Inflammatory macrophage (primary cell): ENCODE measurements at regions not wholly inside any gene's neighbourhood (a gene's known extent, or its start where the extent isn't known, plus 50 kb on each side); places are given as distances from the start of the nearest gene placed in this dataset.
"Not testable (repeated sequence)": the region's sequence is repeated elsewhere in the genome, so short reads cannot be mapped to it uniquely, and the experiment has no call there.

Experiments used
- DNase-seq, 2 donors: peaks; one replicate each; pipeline ENCODE4 v3.0.0-alpha.2; 2020 to 2022

DNA sequence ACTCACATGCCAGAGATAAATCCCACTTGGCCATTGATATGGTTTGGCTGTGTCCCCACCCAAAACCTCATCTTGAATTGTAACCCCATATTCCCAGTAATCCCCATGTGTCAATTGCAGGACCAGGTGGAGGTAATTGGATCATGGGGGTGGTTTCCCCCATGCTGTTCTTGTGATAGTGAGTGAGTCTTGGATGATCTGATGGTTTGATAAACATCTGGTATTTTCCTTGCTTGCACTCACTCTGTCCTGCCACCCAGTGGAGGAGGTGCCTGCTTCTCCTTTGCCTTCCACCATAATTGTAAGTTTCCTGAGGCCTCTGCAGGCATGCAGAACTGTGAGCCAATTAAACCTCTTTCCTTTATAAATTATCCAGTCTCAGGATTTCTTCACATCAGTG is 50.4 kb upstream of the B3GAT2 start:
- DNase-seq, result not testable (repeated sequence)

DNA sequence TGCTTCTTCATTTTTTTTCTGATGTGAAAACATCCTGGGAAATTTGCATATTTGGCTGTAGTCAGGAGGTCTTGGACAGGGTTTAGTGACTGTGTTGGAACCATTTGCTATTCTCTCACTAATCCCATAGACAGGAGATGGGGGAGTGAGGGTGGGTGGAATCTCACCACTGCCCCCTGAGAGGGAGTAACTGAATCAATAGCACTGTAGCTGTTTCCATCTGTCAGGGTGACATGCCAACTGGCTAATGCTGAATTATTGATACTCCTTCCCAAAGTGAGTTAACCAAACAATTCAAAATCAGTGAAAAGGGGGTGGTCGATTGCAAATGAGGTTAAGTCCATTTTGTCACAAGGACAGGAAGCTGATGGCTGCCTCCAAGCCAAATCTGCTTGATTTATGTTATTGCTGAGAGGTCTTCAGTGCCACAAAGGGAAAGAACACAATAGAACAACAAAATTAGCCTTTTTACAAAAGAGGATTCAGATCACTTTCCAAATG is 55.1 kb upstream of the B3GAT2 start:
- no peak for DNase-seq

- DNase-seq, result peak; percentile 33 to 48
Measured at GRCh38 chr6:71012866-71013469, 56.1 kb upstream of the B3GAT2 start.

DNA sequence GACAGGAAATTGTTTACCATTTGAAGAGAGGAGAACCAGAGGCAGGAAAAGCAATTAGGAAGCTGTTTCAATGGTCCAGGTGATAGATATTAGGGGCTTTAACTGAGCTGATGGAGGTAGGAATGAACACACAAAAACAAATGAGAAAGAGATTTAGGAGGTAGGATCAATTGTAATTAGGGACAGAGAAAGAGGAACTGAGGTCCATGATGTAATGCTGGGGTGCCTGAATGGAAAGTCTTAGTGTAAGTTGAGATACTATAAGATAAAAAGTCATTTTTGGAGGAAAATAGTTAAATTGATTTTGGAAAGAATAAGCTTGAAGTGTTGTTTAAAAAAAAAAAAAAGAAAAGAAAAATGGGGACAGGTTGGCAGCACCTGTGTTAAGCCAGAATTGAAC is 58.5 kb upstream of the B3GAT2 start:
- DNase-seq, result no peak

- no peak for DNase-seq
Measured at GRCh38 chr6:71028236-71028876, 71.5 kb upstream of the B3GAT2 start.

DNA sequence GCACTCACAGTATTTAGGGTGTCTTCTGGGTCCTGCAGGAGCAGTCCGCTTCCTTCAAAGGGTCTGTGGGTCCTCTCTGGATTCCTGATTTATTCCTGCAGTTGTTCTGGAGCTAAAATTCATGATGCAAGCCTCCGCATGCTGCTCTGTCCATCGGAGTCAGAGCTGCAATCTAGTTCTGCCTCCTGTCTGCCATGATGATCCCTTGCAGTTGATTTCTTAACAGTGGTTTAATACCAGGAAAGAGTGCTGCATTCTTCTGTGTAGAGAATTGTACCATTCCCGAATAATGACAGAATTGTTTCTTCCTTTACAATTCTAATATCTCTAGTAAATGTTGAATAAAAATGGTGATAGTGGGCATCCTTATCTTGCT is 72.0 kb upstream of the B3GAT2 start:
- no peak for DNase-seq

GRCh38 chr6:71029555-71029954 is 72.7 kb upstream of the B3GAT2 start:
- no peak for DNase-seq

DNA sequence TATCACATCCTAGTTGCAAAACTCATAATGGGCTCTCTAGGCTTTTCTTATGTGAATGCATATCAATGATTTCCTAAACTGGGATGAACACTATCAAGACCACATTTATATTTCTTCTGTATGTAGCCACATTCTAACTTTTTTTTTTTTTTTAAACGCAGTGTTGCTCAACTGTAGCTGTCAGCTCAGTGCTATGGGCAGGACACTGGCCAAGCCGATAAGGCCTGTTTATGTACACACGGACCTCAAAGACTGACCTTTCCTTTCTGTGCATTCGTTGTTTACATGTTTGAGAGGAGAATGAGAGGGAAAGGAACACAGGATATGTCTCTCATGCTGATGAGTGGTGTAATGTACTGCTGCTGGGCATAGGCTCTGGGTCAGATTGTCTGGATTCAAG is 75.1 kb upstream of the B3GAT2 start:
- no peak for DNase-seq

DNA sequence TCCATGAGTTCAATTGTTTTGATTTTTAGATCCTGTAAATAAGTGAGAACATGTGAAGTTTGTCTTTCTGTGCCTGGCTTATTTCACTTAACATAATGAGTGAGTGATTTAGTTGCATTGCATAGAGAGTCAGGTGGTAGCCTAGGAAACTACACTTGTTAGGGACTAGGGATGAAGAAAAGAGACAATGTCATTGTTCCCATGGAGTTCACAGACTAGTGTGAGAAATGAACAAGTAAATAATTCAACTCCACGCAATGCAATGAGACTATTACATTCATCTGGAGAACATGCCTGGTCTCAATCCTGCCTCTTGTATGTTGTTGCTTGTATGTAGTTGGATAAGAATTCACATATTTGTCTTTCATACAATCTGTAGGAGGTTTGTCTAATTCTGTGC is 76.3 kb upstream of the B3GAT2 start:
- DNase-seq, result no peak

- no peak for DNase-seq
Measured at GRCh38 chr6:71033890-71034289, 77.0 kb upstream of the B3GAT2 start.

DNA sequence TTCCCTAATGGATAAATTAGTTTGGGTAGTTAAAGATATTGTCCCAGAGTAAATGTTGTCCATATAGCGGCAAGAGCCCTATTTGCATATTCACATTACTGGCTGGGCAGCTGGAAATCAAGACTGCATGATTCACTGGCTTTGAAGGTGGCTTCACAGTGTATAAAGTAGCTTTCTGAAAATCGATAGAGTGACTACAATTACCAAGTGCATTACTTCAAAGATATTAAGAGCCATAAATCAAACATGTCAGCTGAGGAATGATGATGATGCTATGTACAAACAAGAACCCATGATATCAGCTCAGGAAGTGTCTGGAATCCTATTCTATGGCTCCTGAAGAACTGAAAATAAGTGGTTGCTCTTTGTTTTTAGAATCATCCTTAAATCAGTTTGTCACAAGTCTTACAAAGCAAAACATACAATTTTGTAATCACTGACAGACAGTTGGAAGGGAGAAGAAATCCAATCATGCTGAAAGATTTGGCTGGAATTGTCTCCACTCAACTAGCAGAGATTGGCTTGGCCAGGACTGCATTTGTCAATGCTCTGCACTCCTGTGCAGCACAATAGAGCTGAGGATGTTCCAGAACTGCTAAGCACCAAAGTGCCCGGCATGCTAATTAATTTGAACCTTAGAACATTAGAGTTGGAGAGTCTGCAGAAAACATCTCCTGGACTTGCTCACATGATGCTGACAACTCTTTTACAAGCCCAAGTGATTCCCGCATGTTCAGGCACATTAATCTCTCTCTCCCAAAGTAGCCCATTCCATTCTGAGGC is 77.9 kb upstream of the B3GAT2 start:
- no peak for DNase-seq

- DNase-seq, result no peak
Measured at GRCh38 chr6:71035871-71036270, 79.0 kb upstream of the B3GAT2 start.

DNA sequence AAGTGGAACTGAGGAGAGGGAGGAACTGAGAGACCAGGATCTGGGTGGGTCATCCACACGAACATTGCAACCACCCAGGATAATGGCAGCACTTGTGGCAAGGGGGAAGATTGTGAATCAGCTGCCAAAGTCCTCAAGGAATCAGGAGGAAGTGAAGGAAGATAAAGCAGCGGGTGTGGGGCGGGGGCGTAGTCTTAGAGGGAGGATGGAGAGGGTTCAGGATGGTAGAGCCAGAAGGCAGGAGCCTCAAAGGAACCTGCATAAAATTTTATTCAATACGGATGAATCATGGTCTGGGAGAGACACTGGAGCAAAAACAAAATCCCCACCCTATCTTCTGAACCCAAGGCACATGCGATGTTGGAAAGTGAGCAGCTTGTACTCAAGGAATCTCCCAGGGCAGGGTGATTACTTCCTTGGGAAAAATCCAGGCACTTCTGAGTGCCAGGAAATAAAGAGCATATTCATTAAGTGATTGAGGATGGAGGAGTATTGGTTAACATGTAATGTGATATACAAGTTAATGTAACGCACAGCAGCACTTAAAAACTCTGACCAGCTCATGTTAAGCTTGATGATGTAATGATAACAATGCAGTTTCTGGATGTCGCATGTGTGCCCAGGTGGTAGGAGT is 82.0 kb upstream of the B3GAT2 start:
- DNase-seq, result no peak

DNA sequence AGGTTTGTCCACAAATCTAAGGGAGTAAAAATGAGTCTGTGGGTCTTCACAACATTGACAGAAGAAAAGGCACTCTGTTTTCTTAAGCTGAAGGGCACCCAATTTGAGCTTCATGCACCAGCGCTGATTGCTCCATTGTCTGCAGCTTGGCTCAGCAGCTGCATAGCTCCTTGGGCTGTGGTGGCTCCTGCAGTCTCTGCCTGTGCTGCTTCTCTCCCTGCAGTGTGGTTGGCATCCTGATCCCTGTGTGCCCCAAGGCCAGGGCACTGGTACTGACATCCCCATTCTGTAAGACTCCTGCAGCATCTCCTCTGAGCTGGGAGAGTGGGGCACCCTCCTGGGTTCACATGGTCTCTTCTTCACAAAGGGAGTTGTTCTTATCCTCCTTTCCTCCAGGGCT is 83.2 kb upstream of the B3GAT2 start:
- DNase-seq, result no peak

DNA sequence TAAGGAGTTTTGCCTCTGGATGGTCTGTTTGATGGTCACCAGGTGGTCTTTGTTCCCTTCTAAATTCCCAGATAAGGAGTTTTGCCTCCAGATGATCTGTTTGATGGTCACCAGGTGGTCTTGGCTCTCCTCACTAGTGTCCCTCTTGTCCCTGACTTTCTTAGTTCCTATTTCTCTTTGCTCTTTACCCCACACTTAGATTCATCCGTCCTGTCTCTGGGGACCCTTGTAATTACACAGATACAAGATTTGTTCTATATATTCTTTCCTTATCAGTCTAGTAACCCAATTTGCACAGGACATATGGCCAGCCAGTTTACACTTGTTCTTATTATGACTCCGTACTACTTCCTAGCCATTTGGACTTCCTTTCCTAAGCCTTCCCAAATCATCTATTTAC is 84.0 kb upstream of the B3GAT2 start:
- DNase-seq, result no peak

- peak; percentile 46 to 65 for DNase-seq
Measured at GRCh38 chr6:71043902-71044301, 87.0 kb upstream of the B3GAT2 start.

DNA sequence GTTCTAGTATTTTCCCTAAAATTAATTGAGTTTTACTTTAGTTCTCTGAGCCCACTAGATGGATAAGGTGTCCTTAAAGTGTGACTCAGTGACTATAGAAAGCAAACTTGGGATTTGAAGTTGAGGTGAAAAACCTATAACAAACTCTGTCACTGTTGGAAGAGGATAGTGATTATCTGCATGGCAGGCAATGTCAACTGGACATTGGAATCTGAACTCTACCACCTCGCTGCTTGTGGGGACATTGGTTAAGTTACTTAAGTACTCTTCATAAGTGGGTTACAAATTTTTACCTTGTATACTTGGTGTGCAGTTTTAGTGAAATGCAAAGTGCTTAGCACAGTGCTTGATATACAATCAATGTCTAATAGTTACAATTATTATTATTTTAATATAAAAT is 87.9 kb upstream of the B3GAT2 start:
- no peak for DNase-seq

DNA sequence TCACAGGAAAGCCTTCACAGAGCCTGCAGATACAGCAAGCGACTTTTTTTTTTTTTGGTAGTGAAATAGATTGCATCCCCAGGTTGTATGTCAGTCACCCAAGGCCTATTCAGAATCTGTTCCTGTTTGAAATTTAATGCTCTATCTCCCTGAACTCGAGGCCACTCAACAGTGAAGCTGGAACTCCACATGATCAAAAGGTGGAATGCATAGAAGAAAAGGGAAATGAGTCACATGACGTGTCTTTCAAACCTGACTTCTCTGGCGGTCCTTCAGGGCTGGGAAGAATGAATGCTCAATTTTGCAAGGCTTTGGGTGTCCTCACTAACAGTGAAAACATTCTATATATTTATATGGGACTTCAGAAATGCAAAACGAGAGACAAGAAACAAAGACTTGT is 88.4 kb upstream of the B3GAT2 start:
- no peak for DNase-seq

GRCh38 chr6:71047417-71047816 is 90.6 kb upstream of the B3GAT2 start:
- DNase-seq, result no peak

DNA sequence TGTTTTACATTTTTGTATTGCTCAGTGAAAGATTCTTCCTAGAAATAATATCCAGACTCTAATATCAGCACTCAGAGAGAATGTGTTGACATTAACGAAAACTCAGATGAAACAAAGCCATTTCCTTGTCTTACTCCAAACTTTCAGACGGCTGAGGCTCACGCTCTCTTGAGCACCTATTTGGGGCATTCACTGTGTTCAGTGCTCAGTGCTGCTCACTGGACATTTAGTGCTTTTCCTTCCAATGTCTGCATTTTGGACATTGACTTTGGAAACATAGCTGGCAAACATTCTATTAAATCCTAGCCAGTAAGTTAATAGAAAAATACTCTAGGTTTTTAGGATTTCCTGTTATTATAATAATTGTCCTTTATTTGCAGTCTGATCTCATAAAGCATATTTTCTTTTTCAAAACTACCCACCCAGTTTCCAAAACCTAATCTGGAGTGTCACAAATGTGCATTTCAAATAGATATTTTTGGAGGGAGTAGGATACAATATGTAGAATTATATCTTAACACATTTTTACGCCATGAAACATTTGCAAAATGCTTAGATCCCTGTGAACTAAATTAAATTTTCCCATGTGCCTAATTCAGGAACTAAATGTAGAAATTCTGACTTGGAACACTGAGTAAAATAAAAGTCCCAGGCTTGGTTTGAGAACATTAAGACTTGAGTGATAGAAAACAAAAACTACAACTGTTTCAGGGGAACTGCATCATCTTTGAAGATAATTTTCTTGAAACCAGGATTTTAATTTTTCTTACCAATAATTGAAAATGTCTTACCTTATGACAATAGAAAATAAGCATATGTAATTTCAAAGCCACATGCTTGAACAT is 91.7 kb upstream of the B3GAT2 start:
- no peak for DNase-seq

DNA sequence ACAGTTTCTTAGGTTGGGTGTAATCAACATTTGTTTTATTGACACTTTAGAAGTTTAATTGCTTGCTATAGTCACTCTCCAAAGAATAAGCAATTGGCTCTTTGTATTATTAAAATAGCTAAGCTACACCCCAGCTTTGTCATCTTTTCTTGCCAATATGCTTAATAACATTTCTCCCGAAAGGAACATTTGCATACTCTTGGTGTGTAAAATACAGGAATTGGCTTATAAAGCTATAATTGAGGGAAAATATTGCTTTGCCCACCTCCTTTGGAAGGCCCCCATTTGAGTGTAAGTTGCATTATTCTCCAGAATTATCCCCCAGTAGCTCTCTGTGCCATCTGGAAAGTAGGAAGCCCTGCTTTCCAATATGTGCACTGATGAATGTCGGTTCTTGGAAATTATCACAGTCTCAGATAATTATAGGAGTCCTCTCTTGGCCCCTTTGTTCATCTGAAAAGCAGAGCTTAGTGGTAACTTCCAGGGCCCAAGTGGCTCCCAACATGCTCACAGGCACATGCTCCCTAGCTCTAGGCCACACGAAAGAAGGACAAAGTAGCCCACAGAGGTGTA is 92.4 kb upstream of the B3GAT2 start:
- DNase-seq, result no peak

DNA sequence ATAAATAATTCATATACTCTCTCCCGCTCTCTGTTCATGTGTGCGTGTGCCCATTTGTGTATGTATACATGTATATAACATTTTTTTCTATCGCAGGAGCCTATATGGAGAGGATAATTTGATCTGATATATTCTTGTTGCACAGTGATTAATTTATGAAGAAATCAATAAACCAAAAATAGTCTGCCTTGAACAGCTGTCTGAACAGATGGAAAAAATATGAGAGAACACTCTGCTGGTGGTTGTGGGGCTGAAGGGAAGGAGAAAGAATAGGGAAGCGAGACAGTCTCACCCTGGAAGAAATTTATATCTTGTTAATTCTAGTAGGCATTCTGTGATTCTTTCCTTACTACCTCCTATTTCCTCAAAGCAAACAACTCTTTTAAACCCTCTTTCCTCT is 96.6 kb upstream of the B3GAT2 start:
- DNase-seq, result no peak
